CD14-positive monocyte (primary cell): ENCODE measurements at regions not wholly inside any gene's neighbourhood (a gene's known extent, or its start where the extent isn't known, plus 50 kb on each side); places are given as distances from the start of the nearest gene placed in this dataset.

Experiments used
- DNase-seq, 3 donors: peaks; one replicate each; pipeline ENCODE4 v3.0.0-alpha.2; 2011 to 2022
- H2AFZ ChIP-seq: 2 replicates; pipeline ENCODE4 v1.6.0; 2012; ENCODE audit warnings: mild to moderate bottlenecking, low read depth, low read length, inconsistent platforms; ENCODE audit not compliant: insufficient read depth, poor library complexity, severe bottlenecking
- H3K27ac ChIP-seq, 2 donors: 1 replicate in 1 of 2; 2 replicates in 1 of 2; pipeline ENCODE4 v1.5.1; 2012 to 2013; ENCODE audit warnings: low read length in 2 of 2, control low read depth in 1 of 2, inconsistent platforms in 1 of 2, low read depth in 1 of 2, mild to moderate bottlenecking in 1 of 2
- H3K27me3 ChIP-seq, 2 donors: one replicate each; pipeline versions ENCODE4 v1.6.0 to v1.6.1; 2011 to 2013; ENCODE audit warnings: low read length in 2 of 2; ENCODE audit not compliant: control insufficient read depth in 2 of 2, insufficient read depth in 2 of 2
- H3K36me3 ChIP-seq, 2 donors: replicated peaks in 1 of 2; 1 replicate in 1 of 2; 2 replicates in 1 of 2; pipeline versions ENCODE4 v1.5.1 to v1.6.1; 2012 to 2013; ENCODE audit warnings: low read length in 2 of 2, control low read depth in 1 of 2, inconsistent platforms in 1 of 2, mild to moderate bottlenecking in 1 of 2; ENCODE audit not compliant: insufficient read depth in 2 of 2, control insufficient read depth in 1 of 2
- H3K4me1 ChIP-seq, 2 donors: 1 replicate in 1 of 2; 2 replicates in 1 of 2; pipeline versions ENCODE4 v1.5.1 to v1.6.1; 2012 to 2013; ENCODE audit warnings: low read length in 2 of 2, control low read depth in 1 of 2, inconsistent platforms in 1 of 2, mild to moderate bottlenecking in 1 of 2, moderate library complexity in 1 of 2; ENCODE audit not compliant: insufficient read depth in 2 of 2, control insufficient read depth in 1 of 2
- H3K4me2 ChIP-seq: replicated peaks from 2 replicates; pipeline ENCODE3; 2012; ENCODE audit warnings: low read length, moderate library complexity, mild to moderate bottlenecking; ENCODE audit not compliant: poor library complexity, severe bottlenecking; ENCODE audit errors: extremely low read depth
- H3K4me3 ChIP-seq, 3 experiments: fragments of 200-600 bp in 1 of 3; sonication (generic) in 1 of 3; replicated peaks in 1 of 3; 1 replicate in 2 of 3; 2 replicates in 1 of 3; pipeline ENCODE4 v1.5.1; 2011 to 2013; ENCODE audit warnings: low read length in 3 of 3, mild to moderate bottlenecking in 3 of 3, control low read depth in 2 of 3, low read depth in 2 of 3, inconsistent platforms in 1 of 3, moderate library complexity in 1 of 3
- H3K79me2 ChIP-seq: 2 replicates; pipeline ENCODE4 v1.6.0; 2012; ENCODE audit warnings: mild to moderate bottlenecking, control low read depth, inconsistent platforms, low read length, moderate library complexity; ENCODE audit not compliant: insufficient read depth
- H3K9ac ChIP-seq: 2 replicates; pipeline ENCODE4 v1.6.0; 2017; ENCODE audit warnings: low read length, mild to moderate bottlenecking; ENCODE audit not compliant: insufficient read depth, poor library complexity, severe bottlenecking
- H3K9me3 ChIP-seq, 2 donors: replicated peaks in 1 of 2; 1 replicate in 1 of 2; 2 replicates in 1 of 2; pipeline versions ENCODE4 v1.5.1 to v1.6.1; 2012 to 2013; ENCODE audit warnings: low read length in 2 of 2, control low read depth in 1 of 2; ENCODE audit not compliant: control insufficient read depth in 1 of 2, insufficient read depth in 1 of 2
- H4K20me1 ChIP-seq: 2 replicates; pipeline ENCODE4 v1.6.0; 2012; ENCODE audit warnings: mild to moderate bottlenecking, low read length, control low read depth, moderate library complexity; ENCODE audit not compliant: insufficient read depth
- H3K27ac Mint-ChIP-seq, 7 donors: one replicate each; pipeline ENCODE4 v1.8.0; 2020; ENCODE audit warnings: mild to moderate bottlenecking in 7 of 7, mixed read lengths in 7 of 7, moderate library complexity in 6 of 7, inconsistent platforms in 2 of 7
- H3K27me3 Mint-ChIP-seq, 3 donors: one replicate each; pipeline ENCODE4 v1.8.0; 2021 to 2022; ENCODE audit warnings: low read depth in 3 of 3, mild to moderate bottlenecking in 3 of 3, mixed read lengths in 3 of 3, moderate library complexity in 3 of 3, inconsistent platforms in 1 of 3
- H3K36me3 Mint-ChIP-seq, 2 donors: one replicate each; pipeline ENCODE4 v1.8.0; 2020; ENCODE audit warnings: mixed read lengths in 2 of 2, inconsistent platforms in 1 of 2, mild to moderate bottlenecking in 1 of 2
- H3K4me1 Mint-ChIP-seq: one replicate; pipeline ENCODE4 v1.8.0; 2020; ENCODE audit warnings: mild to moderate bottlenecking, mixed read lengths
- H3K4me3 Mint-ChIP-seq, 2 donors: one replicate each; pipeline ENCODE4 v1.8.0; 2020; ENCODE audit warnings: mild to moderate bottlenecking in 2 of 2, mixed read lengths in 2 of 2, moderate library complexity in 1 of 2
- H3K9me3 Mint-ChIP-seq, 7 donors: one replicate each; pipeline ENCODE4 v1.8.0; 2020 to 2022; ENCODE audit warnings: mixed read lengths in 7 of 7, mild to moderate bottlenecking in 6 of 7, moderate library complexity in 6 of 7, inconsistent platforms in 2 of 7
- CTCF ChIP-seq: fragments of 200-600 bp; IDR thresholded peaks from one replicate; pipeline ENCODE4 v1.8.0; 2022; ENCODE audit warnings: antibody characterized with exemption, mild to moderate bottlenecking
- WGBS: methylation state at CpG from one replicate; pipeline ENCODE4 v1.1.5; 2013; ENCODE audit warnings: missing lambda C conversion rate; ENCODE audit not compliant: insufficient coverage; 5-methylcytosine and 5-hydroxymethylcytosine counted together
- intact Hi-C, 2 donors: fragments of 100-400 bp; cut with micrococcal nuclease; formaldehyde crosslinking; loops; one replicate each; pipeline versions ENCODE4 v1.15.0 to v1.15.1; 2023

GRCh38 chr5:159725475-159725874 lies 190.8 kb upstream of the ADRA1B start:
- H3K9ac ChIP-seq: no peak overlapping the region

GRCh38 chr5:159727167-159727566 lies 189.1 kb upstream of the ADRA1B start:
- Histone ChIP-seq H3K36me3 (no peaks in the 10 kb centered on the region), H3K9me3 (no peaks in the 10 kb centered on the region), H3K27ac (no peak overlapping the region), H3K4me3 (no peak overlapping the region), H3K27me3 (peaks cover 0 to 3% of the 10 kb centered on the region in 2 donors), H2AFZ (no peak overlapping the region), H3K9ac (no peak overlapping the region), H3K79me2 (no peaks in the 10 kb centered on the region), H3K4me2 (no peak overlapping the region), H4K20me1 (no peaks in the 10 kb centered on the region), H3K4me1 (no peaks in the 10 kb centered on the region)
- no peaks in the 10 kb centered on the region for H3K36me3 Mint-ChIP-seq
- peaks cover 2 to 33% (median 13%) of the 10 kb centered on the region in 3 donors for H3K27me3 Mint-ChIP-seq
- H3K4me3 Mint-ChIP-seq: no peak overlapping the region
- no peak for TF ChIP-seq CTCF
- intact Hi-C loops: no loop called here
- DNase-seq: no peak
- no peaks in the 10 kb centered on the region for H3K4me1 Mint-ChIP-seq
- peaks cover 0 to 4% (median 0%) of the 10 kb centered on the region in 7 donors for H3K9me3 Mint-ChIP-seq
- H3K27ac Mint-ChIP-seq: no peak overlapping the region
- 100% methylated on average over 1 of the region's 1 CpG for WGBS

More at GRCh38 chr5:159725475-159725874, 190.8 kb upstream of the ADRA1B start:
- no peaks in the 10 kb centered on the region for H3K36me3 Mint-ChIP-seq
- WGBS: 85% methylated on average over 4 of the region's 4 CpGs
- intact Hi-C loops: no loop called here
- peaks cover 2 to 27% (median 10%) of the 10 kb centered on the region in 3 donors for H3K27me3 Mint-ChIP-seq
- Histone ChIP-seq H3K27ac (no peak overlapping the region), H3K79me2 (no peaks in the 10 kb centered on the region), H3K36me3 (no peaks in the 10 kb centered on the region), H3K9me3 (no peaks in the 10 kb centered on the region), H3K27me3 (peaks cover 0 to 3% of the 10 kb centered on the region in 2 donors), H4K20me1 (no peaks in the 10 kb centered on the region), H3K4me2 (no peak overlapping the region), H3K4me1 (no peaks in the 10 kb centered on the region), H3K4me3 (no peak overlapping the region), H2AFZ (no peak overlapping the region)
- no peak for TF ChIP-seq CTCF
- H3K27ac Mint-ChIP-seq: no peak overlapping the region
- DNase-seq: no peak
- H3K4me3 Mint-ChIP-seq: no peak overlapping the region
- H3K4me1 Mint-ChIP-seq: no peaks in the 10 kb centered on the region
- peaks cover 0 to 4% (median 0%) of the 10 kb centered on the region in 7 donors for H3K9me3 Mint-ChIP-seq
